AG04450 (cell line): ENCODE measurements at regions not wholly inside any gene's neighbourhood (a gene's known extent, or its start where the extent isn't known, plus 50 kb on each side); places are given as distances from the start of the nearest gene placed in this dataset.

Experiments
- CTCF ChIA-PET: fragments of 300-600, 350-600 bp; formaldehyde crosslinking; extraction: SDS; loops from one replicate; lab custom pipeline; 2022; ENCODE audit warnings: antibody characterized with exemption, inconsistent platforms; lab: Charles Lee
- POLR2A ChIA-PET: fragments of 350-600 bp; formaldehyde crosslinking; extraction: SDS; loops from one replicate; lab custom pipeline; 2021; ENCODE audit warnings: antibody characterized with exemption, inconsistent platforms; lab: Yijun Ruan, JAX
- DNase-seq: peaks from one replicate; pipeline ENCODE4 v3.0.0-alpha.2; 2011; ENCODE audit warnings: low read depth, low spot score
- H3K27ac ChIP-seq: one replicate; pipeline ENCODE4 v1.5.1; 2012; ENCODE audit warnings: low read depth, low read length, control low read depth
- H3K27me3 ChIP-seq: one replicate; pipeline ENCODE4 v1.6.0; 2012; ENCODE audit warnings: low read length; ENCODE audit not compliant: control insufficient read depth, insufficient read depth
- H3K4me3 ChIP-seq: 2 replicates; pipeline ENCODE4 v1.5.1; 2011; ENCODE audit warnings: mild to moderate bottlenecking, low read depth, low read length, control low read depth
- H3K9me3 ChIP-seq: 2 replicates; pipeline ENCODE4 v1.5.1; 2012; ENCODE audit warnings: low read length; ENCODE audit not compliant: control insufficient read depth, insufficient read depth
- CTCF ChIP-seq: IDR thresholded peaks from 2 replicates; pipeline ENCODE4 v1.5.1; 2011; ENCODE audit warnings: low read depth, low read length, control low read depth, inconsistent platforms

- ChIA-PET CTCF (no interaction called here), POLR2A (interaction anchor here (0.6 kb wide), 1 partner anchor 799 kb away, joined by 3 read pairs; no protein-coding TSS in a partner anchor)
- no peaks in the 10 kb centered on the region for H3K27me3 ChIP-seq
- no peak overlapping the region for H3K4me3 ChIP-seq
- no peak for TF ChIP-seq CTCF
- H3K27ac ChIP-seq = no peak overlapping the region
- DNase-seq = no peak
- H3K9me3 ChIP-seq = no peaks in the 10 kb centered on the region
These were observed 69.7 kb upstream of the EMX2 start for GRCh38 chr10:117472872-117473271.

GRCh38 chr10:117471344-117471874 is 71.1 kb upstream of the EMX2 start:
- DNase-seq = no peak
- Histone ChIP-seq H3K9me3 (no peaks in the 10 kb centered on the region), H3K27ac (no peak overlapping the region), H3K27me3 (no peaks in the 10 kb centered on the region), H3K4me3 (no peak overlapping the region)
- no peak for TF ChIP-seq CTCF
- ChIA-PET POLR2A (no interaction called here), CTCF (no interaction called here)

GRCh38 chr10:117470733-117471132 is 71.8 kb upstream of the EMX2 start:
- H3K9me3 ChIP-seq = no peaks in the 10 kb centered on the region
- DNase-seq = no peak
- no peak for TF ChIP-seq CTCF
- no peak overlapping the region for H3K27ac ChIP-seq
- ChIA-PET POLR2A (no interaction called here), CTCF (no interaction called here)
- no peaks in the 10 kb centered on the region for H3K27me3 ChIP-seq
- no peak overlapping the region for H3K4me3 ChIP-seq

GRCh38 chr10:117468665-117469064 is 73.9 kb upstream of the EMX2 start:
- Histone ChIP-seq H3K4me3 (no peak overlapping the region), H3K9me3 (no peaks in the 10 kb centered on the region), H3K27ac (no peak overlapping the region), H3K27me3 (no peaks in the 10 kb centered on the region)
- ChIA-PET POLR2A (no interaction called here), CTCF (no interaction called here)
- DNase-seq = no peak
- TF ChIP-seq CTCF = no peak

GRCh38 chr10:117464176-117464575 is 78.4 kb upstream of the EMX2 start:
- no peaks in the 10 kb centered on the region for H3K9me3 ChIP-seq
- no peak for DNase-seq
- POLR2A ChIA-PET = no interaction called here
- H3K4me3 ChIP-seq = no peak overlapping the region
- no peak for TF ChIP-seq CTCF
- H3K27me3 ChIP-seq = no peaks in the 10 kb centered on the region
- CTCF ChIA-PET = no interaction called here
- H3K27ac ChIP-seq = no peak overlapping the region
